ENCODE measurements at regions not wholly inside any gene's neighbourhood (a gene's known extent, or its start where the extent isn't known, plus 50 kb on each side); places are given as distances from the start of the nearest gene placed in this dataset.

DNA sequence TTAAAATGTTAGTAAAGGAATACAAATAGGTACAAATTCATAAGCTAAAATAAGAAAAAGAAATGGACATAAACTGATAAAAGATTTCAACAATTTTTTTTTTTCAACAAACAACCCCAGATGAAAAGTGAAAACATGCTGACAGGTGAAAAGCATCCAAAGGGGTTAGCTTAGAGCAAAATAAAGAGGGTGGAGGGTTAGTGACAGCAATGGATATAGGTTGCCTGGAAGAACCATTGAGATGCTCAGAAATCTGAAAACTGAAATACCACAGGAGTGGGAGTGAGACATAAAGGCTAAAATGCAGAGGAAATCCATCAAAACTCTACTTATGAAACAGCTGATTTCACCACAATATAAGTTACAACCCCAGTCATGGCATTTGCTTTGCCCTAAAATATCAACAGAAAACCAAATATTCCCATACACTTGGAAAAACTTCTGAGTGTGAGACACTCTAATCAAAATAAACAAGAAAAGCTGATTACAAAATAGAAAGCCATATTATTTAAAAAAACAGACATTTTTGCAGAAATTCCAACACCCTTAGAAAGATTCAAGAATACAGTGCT, 136.3 kb upstream of the PLEKHG7 start:
- Histone ChIP-seq H3K4me1 (ENCODE audit: insufficient read depth, low read length, poor library complexity, severe bottlenecking) (no peaks in the 10 kb centered on the region), H3K36me3 (ENCODE audit: insufficient read depth, low read length, poor library complexity, severe bottlenecking) (no peaks in the 10 kb centered on the region), H3K9me3 (ENCODE audit: low read depth, low read length, poor library complexity, severe bottlenecking) (no peaks in the 10 kb centered on the region), H3K27ac (ENCODE audit: low read depth, low read length, poor library complexity, severe bottlenecking) (no peak overlapping the region), H3K4me3 (ENCODE audit: low read depth, low read length, poor library complexity, severe bottlenecking) (no peak overlapping the region), H3K27me3 (replicated peaks; ENCODE audit: insufficient read depth, low read depth, low read length, poor library complexity) (no peaks in the 10 kb centered on the region)
- TF ChIP-seq EZH2 (IDR thresholded peaks at IDR 0.05; ENCODE audit: borderline replicate concordance, low read depth, low read length, poor library complexity, severe bottlenecking) = no peak
- TF ChIP-seq, protein P1, sequence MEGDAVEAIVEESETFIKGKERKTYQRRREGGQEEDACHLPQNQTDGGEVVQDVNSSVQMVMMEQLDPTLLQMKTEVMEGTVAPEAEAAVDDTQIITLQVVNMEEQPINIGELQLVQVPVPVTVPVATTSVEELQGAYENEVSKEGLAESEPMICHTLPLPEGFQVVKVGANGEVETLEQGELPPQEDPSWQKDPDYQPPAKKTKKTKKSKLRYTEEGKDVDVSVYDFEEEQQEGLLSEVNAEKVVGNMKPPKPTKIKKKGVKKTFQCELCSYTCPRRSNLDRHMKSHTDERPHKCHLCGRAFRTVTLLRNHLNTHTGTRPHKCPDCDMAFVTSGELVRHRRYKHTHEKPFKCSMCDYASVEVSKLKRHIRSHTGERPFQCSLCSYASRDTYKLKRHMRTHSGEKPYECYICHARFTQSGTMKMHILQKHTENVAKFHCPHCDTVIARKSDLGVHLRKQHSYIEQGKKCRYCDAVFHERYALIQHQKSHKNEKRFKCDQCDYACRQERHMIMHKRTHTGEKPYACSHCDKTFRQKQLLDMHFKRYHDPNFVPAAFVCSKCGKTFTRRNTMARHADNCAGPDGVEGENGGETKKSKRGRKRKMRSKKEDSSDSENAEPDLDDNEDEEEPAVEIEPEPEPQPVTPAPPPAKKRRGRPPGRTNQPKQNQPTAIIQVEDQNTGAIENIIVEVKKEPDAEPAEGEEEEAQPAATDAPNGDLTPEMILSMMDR (conservative IDR thresholded peaks at IDR 0.05; ENCODE audit: low read depth, low read length) = no peak
- no TSS peak for BruUV-seq (replicated peaks)
- intact Hi-C loops (cut with micrococcal nuclease; ENCODE audit: unreplicated experiment) = no loop called here
- no peak for DNase-seq (ENCODE audit: low spot score)
- ChIA-PET CTCF (no interaction called here), POLR2A (ENCODE audit: low non-redundant PET) (no interaction called here)

DNA sequence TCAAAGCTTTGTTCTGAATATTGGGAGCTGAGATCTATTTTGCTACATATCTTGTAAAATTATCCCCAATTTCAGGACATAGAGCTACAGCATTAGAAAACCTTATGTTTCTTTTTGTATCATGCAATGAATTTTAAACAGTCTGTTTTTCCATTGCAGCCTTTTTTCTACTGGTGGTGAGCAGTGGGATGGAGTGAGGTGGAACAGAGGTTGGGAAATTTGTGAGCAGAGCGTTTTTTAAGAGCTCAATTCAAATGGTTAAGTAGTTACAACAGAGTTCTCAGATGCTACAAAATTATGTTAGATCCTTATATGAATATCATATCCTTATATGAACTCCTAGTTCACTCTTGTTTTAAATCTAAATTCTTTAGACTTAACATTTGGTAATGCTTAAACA, 139.0 kb upstream of the PLEKHG7 start:
- ChIA-PET CTCF (no interaction called here), POLR2A (ENCODE audit: low non-redundant PET) (no interaction called here)
- Histone ChIP-seq H3K4me3 (ENCODE audit: low read depth, low read length, poor library complexity, severe bottlenecking) (no peak overlapping the region), H3K4me1 (ENCODE audit: insufficient read depth, low read length, poor library complexity, severe bottlenecking) (no peaks in the 10 kb centered on the region), H3K27ac (ENCODE audit: low read depth, low read length, poor library complexity, severe bottlenecking) (no peak overlapping the region), H3K9me3 (ENCODE audit: low read depth, low read length, poor library complexity, severe bottlenecking) (no peaks in the 10 kb centered on the region), H3K27me3 (replicated peaks; ENCODE audit: insufficient read depth, low read depth, low read length, poor library complexity) (no peaks in the 10 kb centered on the region), H3K36me3 (ENCODE audit: insufficient read depth, low read length, poor library complexity, severe bottlenecking) (no peaks in the 10 kb centered on the region)
- TF ChIP-seq EZH2 (IDR thresholded peaks at IDR 0.05; ENCODE audit: borderline replicate concordance, low read depth, low read length, poor library complexity, severe bottlenecking) = no peak
- TF ChIP-seq, protein P1 (conservative IDR thresholded peaks at IDR 0.05; ENCODE audit: low read depth, low read length) = no peak
- no TSS peak for BruUV-seq (replicated peaks)
- intact Hi-C loops (cut with micrococcal nuclease; ENCODE audit: unreplicated experiment) = no loop called here
- DNase-seq (ENCODE audit: low spot score) = no peak

DNA sequence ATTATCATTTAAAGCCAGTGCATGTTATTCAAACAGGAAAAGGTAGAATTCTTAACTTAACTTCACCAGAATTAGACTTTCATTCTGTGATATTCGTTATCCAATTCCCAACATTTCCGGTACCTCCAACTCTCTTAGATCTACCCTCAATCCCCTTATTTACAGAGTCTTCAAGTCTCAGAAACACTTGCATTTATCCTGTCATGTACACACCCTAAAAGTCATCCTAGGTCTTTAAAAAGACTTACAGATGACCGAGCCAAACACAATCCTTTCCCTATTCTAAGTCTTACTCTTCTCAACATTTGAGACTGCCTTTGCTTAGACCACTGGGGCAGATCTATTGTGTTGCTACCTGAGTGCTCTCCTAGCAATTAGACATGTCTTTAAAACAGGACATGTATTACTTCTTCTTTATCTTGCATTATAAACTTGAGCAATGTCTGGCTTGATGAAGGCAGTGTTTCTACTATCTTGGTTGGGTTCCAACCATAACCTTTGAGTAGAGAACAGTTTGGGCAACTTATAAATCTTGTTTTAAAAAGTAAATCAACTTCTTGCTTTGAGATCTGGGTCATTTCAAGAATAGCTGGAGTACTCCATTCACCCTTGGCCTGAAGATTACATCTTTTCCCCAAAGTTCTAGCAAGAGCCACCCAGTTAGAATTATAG, 140.6 kb upstream of the PLEKHG7 start:
- no peak for DNase-seq (ENCODE audit: low spot score)
- CTCF ChIA-PET = no interaction called here
- no peak for TF ChIP-seq EZH2 (IDR thresholded peaks at IDR 0.05; ENCODE audit: borderline replicate concordance, low read depth, low read length, poor library complexity, severe bottlenecking)
- TF ChIP-seq, protein P1 (conservative IDR thresholded peaks at IDR 0.05; ENCODE audit: low read depth, low read length) = no peak
- Histone ChIP-seq H3K4me1 (ENCODE audit: insufficient read depth, low read length, poor library complexity, severe bottlenecking) (no peaks in the 10 kb centered on the region), H3K4me3 (ENCODE audit: low read depth, low read length, poor library complexity, severe bottlenecking) (no peak overlapping the region), H3K27ac (ENCODE audit: low read depth, low read length, poor library complexity, severe bottlenecking) (no peak overlapping the region), H3K27me3 (replicated peaks; ENCODE audit: insufficient read depth, low read depth, low read length, poor library complexity) (no peaks in the 10 kb centered on the region), H3K36me3 (ENCODE audit: insufficient read depth, low read length, poor library complexity, severe bottlenecking) (no peaks in the 10 kb centered on the region), H3K9me3 (ENCODE audit: low read depth, low read length, poor library complexity, severe bottlenecking) (no peaks in the 10 kb centered on the region)
- POLR2A ChIA-PET (ENCODE audit: low non-redundant PET) = interaction anchor here (0.7 kb wide), 1 partner anchor 70 kb away, joined by 3 read pairs; no protein-coding TSS in a partner anchor
- intact Hi-C loops (cut with micrococcal nuclease; ENCODE audit: unreplicated experiment) = no loop called here
- BruUV-seq (replicated peaks) = no TSS peak

Measured in A673 (cell line).